ENCODE measurements at regions not wholly inside any gene's neighbourhood (a gene's known extent, or its start where the extent isn't known, plus 50 kb on each side); places are given as distances from the start of the nearest gene placed in this dataset.

DNA sequence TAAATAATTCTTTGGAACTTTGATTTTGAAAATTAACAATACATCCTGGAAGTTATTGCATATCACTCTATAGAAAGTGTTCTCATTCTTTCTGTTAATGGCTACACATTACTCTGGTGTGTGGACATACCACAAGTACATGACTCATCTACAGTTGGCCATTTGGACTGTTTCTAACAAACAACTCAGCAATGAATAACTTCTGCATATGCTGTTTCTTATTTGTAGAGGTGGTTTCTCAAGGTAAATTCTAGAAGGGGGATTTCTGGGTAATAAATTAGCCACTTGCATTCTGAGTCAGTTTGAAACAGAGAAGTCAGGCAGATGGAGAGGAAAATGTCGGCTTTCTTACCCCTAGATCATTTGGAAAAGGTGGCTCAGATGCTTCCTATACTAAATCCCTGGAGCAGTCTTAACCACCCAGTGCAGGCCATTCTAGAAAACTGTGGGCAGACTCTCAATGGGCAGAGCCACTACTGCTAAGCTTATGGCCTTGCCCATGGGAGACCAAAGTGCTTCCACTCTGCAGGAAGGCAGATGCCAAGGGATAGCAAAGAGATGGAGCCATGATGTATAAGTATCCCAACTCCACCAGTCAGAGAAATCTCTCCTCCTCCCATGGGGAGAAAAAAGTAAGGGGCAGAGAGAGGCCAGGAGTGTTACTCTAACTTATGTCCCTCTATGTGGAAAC, 194.0 kb upstream of the PLPP4 start:
- no peaks in the 10 kb centered on the region for H4K20me1 ChIP-seq (ENCODE audit: insufficient read depth, poor library complexity, severe bottlenecking)
- H3K9me2 ChIP-seq (replicated peaks; ENCODE audit: insufficient read depth), result no peaks in the 10 kb centered on the region
- no peaks in the 10 kb centered on the region for H3K9me3 ChIP-seq (ENCODE audit: low read depth)
- H3K4me2 ChIP-seq, result no peak overlapping the region
- H3K36me3 ChIP-seq (replicated peaks; ENCODE audit: insufficient read depth, low read depth), result no peaks in the 10 kb centered on the region
- H3K4me1 ChIP-seq (ENCODE audit: insufficient read depth), result no peaks in the 10 kb centered on the region
- no peaks in the 10 kb centered on the region for H3K79me2 ChIP-seq
- no peak for TF ChIP-seq CTCF (IDR thresholded peaks at IDR 0.05; ENCODE audit: poor library complexity)
- no peak for TF ChIP-seq EZH2phosphoT487 (IDR thresholded peaks at IDR 0.05; ENCODE audit: low read depth, severe bottlenecking, unreplicated experiment)
- no peak for TF ChIP-seq EZH2 (IDR thresholded peaks at IDR 0.05; ENCODE audit: borderline replicate concordance)
- no peak overlapping the region for H3K4me3 ChIP-seq
- no peaks in the 10 kb centered on the region for H3K27me3 ChIP-seq
- 78% methylated on average over 1 of the region's 1 CpG for WGBS (ENCODE audit: low lambda C conversion rate, missing lambda C conversion rate)
- no peak overlapping the region for H2AFZ ChIP-seq
- no peak overlapping the region for H3K27ac ChIP-seq
- DNase-seq (ENCODE audit: low spot score), result no peak

GRCh38 chr10:120266022-120266421, 191.0 kb upstream of the PLPP4 start:
- 80% methylated on average over 3 of the region's 3 CpGs for WGBS (ENCODE audit: low lambda C conversion rate, missing lambda C conversion rate)
- Histone ChIP-seq H3K4me2 (no peak overlapping the region), H3K9me3 (ENCODE audit: low read depth) (no peaks in the 10 kb centered on the region), H2AFZ (no peak overlapping the region), H3K36me3 (replicated peaks; ENCODE audit: insufficient read depth, low read depth) (no peaks in the 10 kb centered on the region), H3K9me2 (replicated peaks; ENCODE audit: insufficient read depth) (no peaks in the 10 kb centered on the region), H3K79me2 (no peaks in the 10 kb centered on the region), H3K27me3 (no peaks in the 10 kb centered on the region), H3K4me1 (ENCODE audit: insufficient read depth) (no peaks in the 10 kb centered on the region), H3K4me3 (no peak overlapping the region), H3K27ac (no peak overlapping the region), H4K20me1 (ENCODE audit: insufficient read depth, poor library complexity, severe bottlenecking) (no peaks in the 10 kb centered on the region)
- DNase-seq (ENCODE audit: low spot score), result no peak
- TF ChIP-seq CTCF (IDR thresholded peaks at IDR 0.05; ENCODE audit: poor library complexity) (no peak), EZH2 (IDR thresholded peaks at IDR 0.05; ENCODE audit: borderline replicate concordance) (no peak), EZH2phosphoT487 (IDR thresholded peaks at IDR 0.05; ENCODE audit: low read depth, severe bottlenecking, unreplicated experiment) (no peak)

- Histone ChIP-seq H2AFZ (no peak overlapping the region), H3K79me2 (no peaks in the 10 kb centered on the region), H3K4me2 (no peak overlapping the region), H3K4me1 (ENCODE audit: insufficient read depth) (no peaks in the 10 kb centered on the region), H3K27ac (no peak overlapping the region), H3K27me3 (no peaks in the 10 kb centered on the region), H4K20me1 (ENCODE audit: insufficient read depth, poor library complexity, severe bottlenecking) (no peaks in the 10 kb centered on the region), H3K36me3 (replicated peaks; ENCODE audit: insufficient read depth, low read depth) (no peaks in the 10 kb centered on the region), H3K9me3 (ENCODE audit: low read depth) (no peaks in the 10 kb centered on the region), H3K4me3 (no peak overlapping the region), H3K9me2 (replicated peaks; ENCODE audit: insufficient read depth) (no peaks in the 10 kb centered on the region)
- TF ChIP-seq CTCF (IDR thresholded peaks at IDR 0.05; ENCODE audit: poor library complexity) (no peak), EZH2 (IDR thresholded peaks at IDR 0.05; ENCODE audit: borderline replicate concordance) (no peak), EZH2phosphoT487 (IDR thresholded peaks at IDR 0.05; ENCODE audit: low read depth, severe bottlenecking, unreplicated experiment) (no peak)
- WGBS (ENCODE audit: low lambda C conversion rate, missing lambda C conversion rate), result 63% methylated on average over 1 of the region's 1 CpG
- no peak for DNase-seq (ENCODE audit: low spot score)
Measured at GRCh38 chr10:120270906-120271305, 186.1 kb upstream of the PLPP4 start.
